Endometrium (tissue), 2 donors: ENCODE measurements at regions not wholly inside any gene's neighbourhood (a gene's known extent, or its start where the extent isn't known, plus 50 kb on each side); places are given as distances from the start of the nearest gene placed in this dataset.

Experiments
- FAIRE-seq: peaks from 2 replicates; lab custom pipeline; 2012; peaks lifted over from hg19 to GRCh38; lab: Jason Lieb, UNC
- donor health status: control.
- donor health status: control.

DNA sequence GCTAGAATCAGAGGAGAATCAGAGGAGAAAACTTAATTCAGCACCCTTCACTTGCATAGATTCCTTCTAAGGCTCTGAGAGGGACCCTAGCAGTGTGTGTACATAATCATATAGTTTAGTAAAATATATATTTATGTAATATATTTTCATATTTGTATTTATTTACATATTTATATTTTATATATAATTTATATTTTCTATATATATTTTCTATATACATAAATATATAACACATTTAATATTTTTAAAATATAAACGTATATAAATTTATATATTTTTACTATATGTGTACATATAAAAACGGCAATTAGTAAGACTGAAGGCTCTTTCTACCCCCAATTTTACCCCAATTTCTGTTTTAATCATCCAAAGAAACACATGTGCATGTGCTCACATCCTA is 80.3 kb downstream of the NXPE2 start:
- no peak for FAIRE-seq

DNA sequence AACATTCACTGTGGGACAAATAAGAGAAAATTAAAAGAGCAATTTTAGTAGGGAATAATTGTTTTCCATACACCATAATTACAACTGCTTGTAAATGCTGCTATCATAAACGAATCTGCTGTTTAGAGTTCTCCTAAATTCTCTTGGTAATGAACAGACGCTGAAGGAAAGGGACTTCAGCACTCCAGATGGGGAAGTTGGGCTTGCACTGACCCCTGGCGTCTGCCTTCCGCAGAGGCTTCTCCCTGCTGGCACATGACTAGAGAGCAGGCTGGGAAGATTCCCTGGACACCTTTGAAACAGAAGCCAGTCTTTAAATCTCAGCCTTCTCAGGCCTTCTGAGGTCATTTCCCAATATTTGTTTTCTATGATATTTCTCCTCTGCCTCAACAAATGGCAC is 84.1 kb downstream of the NXPE2 start:
- peak; percentile 73 for FAIRE-seq

DNA sequence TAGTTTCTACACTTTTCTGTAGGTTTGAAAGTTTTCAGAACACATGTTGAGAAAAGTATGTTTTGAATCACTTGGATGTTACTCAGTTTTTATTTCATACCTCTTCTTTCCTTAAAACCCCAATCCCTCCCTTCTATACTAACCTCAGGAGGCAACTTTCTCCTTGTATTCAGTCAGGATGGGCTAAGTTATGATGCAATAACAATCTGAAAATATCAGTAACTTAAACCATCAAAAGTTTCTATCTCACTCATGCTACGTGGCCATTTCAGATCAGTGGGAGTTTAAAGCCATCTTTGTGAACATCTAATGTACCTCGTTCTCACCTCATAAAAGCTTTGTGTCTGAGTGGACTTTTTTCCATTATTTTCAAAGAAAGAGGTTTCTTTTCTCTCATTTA is 86.2 kb downstream of the NXPE2 start:
- no peak for FAIRE-seq

DNA sequence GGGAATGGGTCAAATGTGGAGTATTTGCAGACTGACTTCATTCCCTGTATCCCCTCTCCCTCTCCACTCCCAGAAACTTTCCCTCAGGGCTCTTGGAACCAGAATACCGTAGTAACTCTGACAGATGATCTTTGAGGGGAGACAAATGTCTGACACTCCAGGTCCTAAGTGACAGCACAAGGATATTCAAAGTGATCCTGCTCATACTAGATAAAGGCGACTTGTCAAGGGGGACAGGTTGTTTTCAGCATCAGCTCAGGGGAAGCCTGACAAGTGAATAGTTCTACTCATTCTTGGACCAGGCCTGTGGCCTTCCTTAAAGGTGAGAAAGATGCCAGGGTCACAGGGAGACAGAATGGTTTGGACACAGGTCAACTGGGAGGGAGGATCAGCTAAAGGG is 92.8 kb downstream of the NXPE2 start:
- FAIRE-seq: no peak

DNA sequence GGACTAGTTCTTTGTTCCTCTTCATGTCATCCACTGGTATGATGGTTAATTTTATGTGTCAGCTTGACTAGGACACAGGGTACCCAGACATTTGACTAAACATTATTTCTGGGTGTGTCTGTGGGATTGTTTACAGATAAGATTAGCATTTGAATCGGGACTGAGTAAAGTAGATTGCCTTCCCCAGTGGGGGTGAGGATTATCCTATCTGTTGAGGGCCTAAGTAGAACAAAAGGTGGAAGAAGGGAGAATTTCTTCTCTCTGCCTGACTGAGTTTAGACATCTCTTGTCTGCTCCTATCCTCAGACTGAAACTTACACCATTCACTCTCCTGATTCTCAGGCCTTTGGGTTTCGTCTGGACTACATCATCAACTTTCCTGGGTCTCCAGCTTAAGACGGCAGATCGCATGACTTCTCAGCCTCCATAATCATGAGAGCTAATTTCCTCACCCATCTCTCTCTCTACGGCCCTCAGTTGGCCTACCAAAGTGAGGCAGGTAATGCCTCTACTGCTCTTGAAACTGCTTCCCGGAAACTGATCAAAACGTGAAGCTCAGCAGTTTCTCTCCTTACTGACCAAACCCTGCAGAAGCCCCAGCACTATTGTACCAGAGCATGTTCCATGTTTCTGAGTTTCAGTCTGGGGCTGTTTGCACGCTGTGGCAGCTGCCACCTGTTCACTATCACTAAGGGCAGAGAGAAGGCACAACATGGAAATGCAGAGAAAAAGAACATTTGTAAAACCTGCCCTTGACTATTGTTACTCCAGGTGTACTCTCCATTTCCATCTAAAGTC is 95.4 kb downstream of the NXPE2 start:
- no peak for FAIRE-seq

DNA sequence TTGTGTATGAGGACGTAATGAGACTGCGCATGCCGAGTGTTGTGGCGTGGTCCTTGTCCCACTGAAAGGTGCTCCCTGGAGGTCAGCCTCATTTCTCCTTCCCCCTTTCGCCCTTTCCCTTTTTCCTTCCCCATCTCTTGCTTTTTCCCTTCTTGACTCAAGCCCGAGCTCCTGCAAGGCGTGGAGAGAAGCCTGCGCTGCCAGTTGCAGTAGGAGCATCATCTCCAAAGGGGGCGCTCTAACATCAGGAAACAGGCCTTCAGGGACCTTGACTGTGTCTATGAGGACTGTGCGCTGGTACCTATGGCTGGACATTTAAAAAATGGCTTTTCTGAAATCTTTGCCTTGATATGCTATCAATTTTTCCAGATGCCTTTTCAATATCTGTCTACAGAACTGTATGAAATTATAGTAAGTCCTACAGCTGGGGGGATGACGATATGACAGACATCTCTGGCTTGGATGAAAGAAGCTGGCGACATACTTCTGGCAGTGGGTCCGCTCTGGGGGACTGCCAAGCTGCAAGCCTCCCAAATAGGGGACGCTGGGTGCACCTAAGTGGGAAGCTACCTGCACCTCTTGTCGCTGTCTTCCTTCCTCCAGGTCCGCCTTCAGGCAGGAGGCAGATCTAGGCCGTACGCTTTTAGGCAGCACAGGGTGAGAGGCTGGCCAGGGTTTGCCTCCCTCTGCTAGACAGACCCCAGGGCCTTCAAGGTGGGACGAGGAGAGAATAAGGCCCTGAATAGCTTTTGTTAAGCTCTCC is 96.5 kb downstream of the NXPE2 start:
- no peak for FAIRE-seq

DNA sequence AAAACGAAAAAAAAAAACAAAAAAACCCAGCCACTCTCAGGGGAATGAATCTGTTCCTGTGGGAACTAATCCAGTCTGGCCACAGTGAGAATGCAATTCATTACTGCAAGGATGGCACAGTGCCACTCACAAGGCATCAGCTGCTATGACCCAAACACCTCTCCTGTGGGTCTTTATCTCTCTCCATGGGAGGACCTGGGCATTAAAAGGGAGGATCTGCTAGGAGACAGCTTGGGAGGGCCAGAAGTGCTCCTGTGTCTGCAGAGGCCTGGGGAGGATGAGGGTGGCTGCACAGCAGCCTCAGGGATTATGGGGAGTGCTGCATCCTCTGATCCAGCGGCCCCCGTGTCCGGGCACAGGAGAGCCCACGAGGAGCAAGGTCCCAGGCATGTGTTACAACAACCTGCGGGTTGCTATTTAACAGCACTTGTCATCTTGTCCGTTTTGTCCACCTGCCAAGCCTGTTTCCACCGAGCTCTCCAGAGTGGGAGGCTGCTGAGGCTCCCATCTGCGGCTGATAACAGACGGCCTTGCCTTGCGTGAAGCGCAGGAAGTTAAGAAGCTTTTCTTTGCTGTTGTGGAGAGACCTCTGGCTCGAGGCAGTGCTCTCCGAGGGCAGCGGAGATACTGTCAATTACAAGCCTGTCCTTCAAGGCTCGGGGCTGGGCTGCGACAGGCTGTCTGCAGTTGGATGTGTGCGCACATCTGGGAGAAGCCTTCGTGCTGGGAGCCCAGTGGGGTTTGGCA is 97.7 kb downstream of the NXPE2 start:
- no peak for FAIRE-seq

DNA sequence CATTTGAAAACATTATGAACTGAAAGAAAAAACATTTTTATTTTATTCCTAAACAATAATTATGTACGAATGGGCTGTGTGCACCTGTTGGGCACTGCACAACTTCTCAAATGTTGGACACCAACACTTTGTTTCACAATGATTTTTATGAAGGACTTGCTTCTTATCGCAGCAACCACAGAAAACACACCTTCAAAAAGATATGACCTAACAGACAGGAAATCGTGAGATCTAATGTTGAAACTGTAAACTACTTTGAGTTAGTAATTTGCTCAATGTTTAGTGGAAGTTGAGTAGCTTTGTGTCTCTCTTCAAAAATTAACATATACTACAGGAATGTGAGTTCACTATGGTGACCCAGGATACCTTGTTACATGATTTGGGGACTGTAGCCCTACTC is 98.6 kb downstream of the NXPE2 start:
- FAIRE-seq: no peak

DNA sequence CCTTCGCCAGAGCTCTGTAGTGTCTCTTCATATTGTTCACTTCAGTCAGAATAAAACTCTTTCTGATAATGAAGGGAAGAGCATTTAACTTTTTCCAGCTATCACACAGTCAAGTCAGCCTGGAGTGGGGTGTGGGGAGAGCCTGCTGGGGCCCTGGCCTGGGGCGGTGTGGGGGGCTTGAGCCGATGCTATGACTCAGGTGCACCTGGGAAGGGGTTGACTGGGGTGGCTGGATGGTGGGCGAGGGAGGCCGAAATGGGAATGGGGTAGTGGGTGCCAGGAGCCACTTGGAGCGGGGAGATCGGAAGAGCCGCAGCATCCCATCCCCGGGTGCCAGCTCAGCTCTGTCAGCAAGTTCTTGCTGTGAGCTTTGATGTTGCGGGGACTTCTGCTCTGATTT is 100.9 kb downstream of the NXPE2 start:
- no peak for FAIRE-seq

DNA sequence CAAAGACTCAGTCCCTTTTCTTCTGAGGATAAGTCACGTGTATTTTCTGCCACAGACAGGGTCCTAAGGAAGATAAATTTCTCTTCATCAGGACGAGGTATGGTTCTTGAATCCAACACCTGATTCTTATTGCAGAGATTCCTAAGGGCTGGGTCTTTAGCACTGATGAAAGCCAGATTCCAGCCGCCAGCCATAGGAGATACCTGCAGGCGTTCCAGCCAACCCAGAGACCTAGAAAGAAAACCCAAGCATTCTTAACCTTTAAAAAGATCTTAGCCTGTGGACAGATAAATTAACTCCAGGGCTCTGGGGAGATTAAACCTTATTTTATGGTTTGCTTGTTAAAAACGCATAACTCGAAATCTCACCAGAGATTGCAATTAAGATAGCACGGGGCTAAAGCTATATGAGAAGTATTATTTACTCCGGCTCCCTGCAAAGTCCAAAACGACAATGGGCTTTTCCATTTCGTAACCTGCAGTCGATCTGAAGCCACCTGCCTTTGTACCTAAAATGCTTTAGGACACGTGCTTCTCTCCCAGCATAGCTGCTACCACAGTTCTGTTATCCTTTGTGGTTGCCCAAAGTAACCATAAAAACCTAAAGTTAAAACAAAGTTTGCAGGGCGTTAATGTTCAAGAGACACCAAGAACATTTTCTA is 104.5 kb downstream of the NXPE2 start:
- no peak for FAIRE-seq

DNA sequence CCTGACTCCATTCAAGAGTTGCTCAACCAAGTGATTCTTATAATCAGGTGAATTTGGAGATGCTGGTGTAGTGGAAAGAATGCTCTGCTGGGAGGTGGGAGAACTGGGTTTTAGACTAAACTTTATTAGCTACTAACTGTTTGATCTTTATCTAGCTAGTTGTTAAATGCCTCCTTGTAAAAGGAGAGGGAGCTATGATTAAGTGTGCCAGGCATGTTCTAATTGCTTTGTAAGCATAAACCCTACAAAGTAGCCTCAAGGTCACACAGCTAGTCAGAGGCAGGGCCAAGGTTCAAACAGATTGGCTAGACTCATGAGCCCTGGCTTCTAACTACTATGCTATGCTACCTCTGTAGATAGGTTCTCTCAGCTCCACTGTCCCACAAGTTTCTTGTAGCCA is 105.5 kb downstream of the NXPE2 start:
- FAIRE-seq: peak; percentile 8

DNA sequence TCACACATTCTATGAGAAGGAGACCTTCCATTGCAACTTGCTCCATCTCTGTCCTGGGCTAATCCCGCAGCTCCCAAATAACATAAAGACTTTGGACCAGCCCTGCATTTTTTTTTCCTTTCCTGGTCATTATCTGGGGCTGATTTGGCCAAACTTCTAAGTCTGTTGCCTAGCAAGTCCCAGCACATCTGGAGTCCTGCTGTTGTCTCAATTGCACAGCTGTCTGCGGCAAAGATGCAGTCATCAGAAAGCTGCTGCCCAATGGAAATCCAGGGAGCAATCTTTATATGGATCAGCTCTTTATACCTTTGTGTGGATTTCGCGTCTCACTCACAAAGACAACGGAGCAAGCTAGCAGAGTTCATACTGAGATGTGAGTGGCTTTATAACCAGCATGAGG is 105.9 kb downstream of the NXPE2 start:
- peak; percentile 63 for FAIRE-seq

DNA sequence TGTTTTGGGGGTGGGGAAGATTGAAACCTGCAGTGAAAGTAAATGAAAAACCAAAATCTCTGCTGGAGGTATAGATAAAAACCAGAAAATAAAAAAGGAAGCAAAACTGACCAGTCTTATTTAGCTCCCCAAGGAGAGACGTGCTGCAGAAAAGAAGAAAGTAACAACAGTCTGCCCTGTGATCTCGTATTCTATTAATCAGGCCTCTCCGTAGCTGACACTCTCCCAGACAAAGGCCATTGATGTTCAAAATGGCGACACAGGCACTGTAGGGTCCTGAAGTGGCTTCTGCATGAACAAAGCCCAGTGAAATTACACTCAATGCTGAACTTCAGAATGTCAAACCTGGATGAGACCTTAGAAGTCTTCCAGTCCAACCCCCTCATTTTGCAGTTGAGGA is 106.6 kb downstream of the NXPE2 start:
- no peak for FAIRE-seq

DNA sequence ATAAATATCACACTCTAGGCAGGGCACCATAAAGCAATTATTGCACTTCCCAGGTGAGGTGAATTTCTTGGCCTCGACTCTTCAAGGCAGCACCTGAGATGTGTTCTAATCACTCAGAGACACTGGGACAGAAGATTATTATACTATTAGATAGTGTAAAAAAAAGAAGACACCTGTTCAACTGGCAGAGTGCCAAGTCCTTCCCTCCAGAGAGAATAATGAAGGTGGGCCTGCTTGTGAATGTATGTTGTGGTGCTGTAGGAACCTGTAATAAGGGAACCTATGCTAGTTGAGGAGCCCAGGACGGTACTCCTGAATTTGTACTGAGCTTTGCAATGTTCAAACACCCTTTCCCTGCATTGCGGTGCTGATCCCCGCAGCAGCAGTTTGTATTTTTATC is 107.5 kb downstream of the NXPE2 start:
- no peak for FAIRE-seq

DNA sequence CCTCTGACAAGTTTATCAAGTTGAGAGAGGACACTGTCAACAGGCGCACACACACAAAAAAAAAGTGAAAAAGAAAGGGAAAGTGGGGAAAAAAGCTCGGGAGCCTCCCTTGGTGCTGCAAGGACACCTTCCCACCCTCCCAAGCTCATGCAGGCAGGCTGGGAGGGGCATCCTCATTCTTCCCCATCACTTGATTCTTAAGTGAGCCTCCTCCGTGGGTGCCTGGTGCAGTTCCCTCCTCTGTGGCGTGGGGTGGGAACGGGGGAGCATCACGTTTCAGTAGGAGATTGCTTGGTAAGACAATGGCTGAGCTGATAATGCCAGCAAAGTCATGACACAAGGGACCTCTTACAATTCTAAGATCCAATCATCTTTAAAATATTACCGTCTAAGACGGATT is 108.8 kb downstream of the NXPE2 start:
- no peak for FAIRE-seq

DNA sequence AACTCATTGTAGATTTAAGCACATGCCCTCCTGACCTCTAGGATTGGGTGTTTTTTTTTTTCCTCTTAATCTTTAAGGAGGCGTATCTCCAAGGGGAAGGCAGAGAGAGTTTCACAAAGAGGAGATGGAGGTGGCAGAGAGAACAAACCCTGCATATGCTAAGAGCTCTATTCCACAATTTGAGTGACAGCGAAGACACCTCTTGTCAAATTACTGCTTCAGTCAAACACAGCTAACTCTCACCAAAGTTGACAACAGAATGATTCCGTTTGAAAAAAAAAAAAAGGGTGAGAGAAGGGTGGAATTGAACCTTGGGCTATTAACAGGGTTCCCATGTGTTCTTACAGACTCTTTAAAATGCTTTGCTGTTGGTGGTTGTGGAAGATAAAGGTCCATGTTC is 112.6 kb downstream of the NXPE2 start:
- no peak for FAIRE-seq

DNA sequence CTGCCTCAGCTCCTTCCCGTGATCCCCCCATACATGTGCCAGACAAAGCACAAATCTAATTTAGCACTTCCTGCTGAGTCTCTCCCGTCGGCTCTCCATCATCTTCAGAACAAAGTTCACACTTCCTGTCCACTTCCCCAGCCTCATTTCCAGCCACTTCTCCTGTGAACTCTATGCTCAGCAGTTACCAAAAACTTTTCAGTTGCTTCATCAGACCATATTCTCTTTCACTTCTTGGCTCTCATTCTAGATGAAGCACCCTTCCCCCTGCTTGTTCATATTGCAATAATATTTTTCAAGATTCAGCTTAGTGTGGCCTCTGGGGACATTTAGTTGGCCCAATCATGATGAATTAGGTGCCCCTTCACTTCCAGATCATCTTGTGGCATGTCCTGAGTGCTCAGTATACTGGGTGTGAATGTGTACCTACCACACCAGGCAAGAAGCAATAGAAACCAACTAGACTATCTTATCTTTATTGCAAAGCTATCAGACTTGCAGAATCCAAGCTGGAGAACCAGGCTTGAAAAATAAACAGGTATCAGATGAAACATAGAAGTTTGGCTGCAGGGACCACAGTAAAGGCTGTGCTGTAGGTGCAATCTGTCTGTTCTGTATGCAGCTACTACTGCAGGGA is 115.8 kb downstream of the NXPE2 start:
- no peak for FAIRE-seq

DNA sequence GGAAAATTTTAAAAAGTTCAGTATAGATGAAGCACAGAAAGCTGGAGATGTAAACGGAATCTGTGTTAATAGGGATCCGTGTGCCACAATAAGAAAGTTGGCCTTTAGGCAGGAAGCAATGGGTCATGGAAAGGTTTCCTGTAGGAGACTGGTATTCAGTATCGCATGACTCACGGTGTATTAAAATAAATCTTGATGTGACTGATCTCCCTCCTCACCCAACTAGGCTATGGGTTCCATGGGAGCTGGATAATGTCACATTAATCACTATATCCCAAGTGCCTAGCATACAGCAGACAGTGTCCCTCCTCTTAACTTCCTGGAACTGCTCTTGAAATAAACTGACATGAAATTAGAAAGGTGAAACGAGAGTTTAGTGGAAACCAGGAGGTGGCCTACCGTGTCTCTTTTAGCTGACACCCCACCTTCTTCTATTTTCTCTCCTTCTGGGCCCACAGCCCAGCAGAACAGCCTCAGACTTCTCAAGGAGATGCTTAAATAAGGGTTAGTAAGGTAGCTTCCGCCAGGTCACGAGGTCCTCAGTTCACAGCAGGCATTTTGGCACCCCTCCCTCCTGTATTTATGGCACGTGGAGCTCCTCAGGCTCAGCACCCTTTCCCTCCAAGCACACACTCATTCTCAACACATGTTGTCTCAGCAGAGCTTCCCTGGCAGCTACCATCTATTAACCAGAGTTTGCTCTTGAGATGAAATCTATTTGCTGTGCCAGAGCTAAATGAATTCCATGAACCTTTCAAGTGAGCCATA is 118.8 kb downstream of the NXPE2 start:
- no peak for FAIRE-seq

DNA sequence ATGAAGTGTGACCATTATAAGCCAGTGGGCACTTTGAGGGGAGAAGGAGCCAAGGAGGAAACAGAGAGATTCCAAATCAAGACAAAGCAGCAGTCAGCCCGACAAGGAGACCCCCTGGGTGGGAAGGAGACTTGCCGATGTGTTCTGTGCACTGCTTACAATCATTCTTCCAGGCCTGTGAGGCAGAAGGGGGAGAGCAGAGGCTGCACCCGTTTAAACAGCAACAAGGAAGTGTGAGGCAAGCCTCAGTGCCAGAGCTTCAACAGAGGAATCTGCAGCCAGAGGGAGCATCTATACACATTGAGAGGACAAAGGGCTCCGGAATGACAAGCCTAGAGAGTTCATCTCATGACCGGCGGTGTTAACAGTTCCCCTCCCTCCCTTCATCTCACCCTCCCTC is 121.1 kb downstream of the NXPE2 start:
- FAIRE-seq: no peak

DNA sequence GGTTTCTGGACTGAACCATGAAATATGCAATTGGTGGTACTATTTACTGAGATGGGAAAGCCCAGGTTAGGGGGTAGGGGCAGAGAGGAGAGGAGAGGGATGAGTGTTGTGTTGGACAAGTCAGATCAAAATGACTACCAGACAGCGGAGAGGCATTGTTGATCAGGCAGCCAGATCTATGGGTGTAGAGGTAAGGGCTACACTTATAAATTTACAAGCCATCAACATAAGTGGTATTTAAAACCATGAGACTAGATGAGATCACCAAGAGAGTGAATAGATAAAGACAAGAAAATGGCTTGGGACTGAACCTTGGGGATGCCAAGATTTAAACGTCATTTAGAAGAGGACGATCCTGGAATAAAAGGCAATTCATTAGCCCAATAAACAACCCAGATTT is 123.4 kb downstream of the NXPE2 start:
- FAIRE-seq: no peak

DNA sequence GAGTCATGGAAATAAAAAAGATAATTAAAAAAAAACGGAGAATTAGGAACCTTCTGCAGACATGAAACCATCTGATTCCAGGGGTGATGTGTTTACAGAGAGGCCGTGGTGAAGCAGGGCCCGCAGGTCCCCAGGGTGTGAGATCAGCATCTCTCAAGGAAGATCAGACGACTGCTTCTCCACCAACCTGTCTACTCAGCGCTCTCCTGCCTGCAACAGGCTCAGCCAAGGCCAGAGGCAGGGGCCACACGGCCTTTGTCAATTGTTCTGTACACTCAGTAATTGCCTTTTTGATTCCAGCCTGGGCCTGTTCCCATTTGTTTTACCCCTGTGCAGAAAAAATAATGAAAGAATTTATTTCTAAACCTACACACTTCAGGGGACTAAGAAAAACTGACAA is 124.6 kb downstream of the NXPE2 start:
- no peak for FAIRE-seq
